Stimulated activated naive CD8-positive, alpha-beta T cell treated with anti-CD3 and anti-CD28 coated beads, Interleukin-15, Interleukin-2, amounts not matched to agents 100 ng/mL and 50 ng/mL, for 24 hours (primary cell): ENCODE measurements at regions not wholly inside any gene's neighbourhood (a gene's known extent, or its start where the extent isn't known, plus 50 kb on each side); places are given as distances from the start of the nearest gene placed in this dataset.
A peak's percentile ranks its signal among the peaks of the same experiment; 100 is the strongest.
"Not testable (repeated sequence)": the region's sequence is repeated elsewhere in the genome, so short reads cannot be mapped to it uniquely, and the experiment has no call there.

Source experiments
- H3K27ac Mint-ChIP-seq: one replicate; pipeline ENCODE4 v1.8.0; 2021; ENCODE audit warnings: mild to moderate bottlenecking, mixed read lengths
- H3K27me3 Mint-ChIP-seq: one replicate; pipeline ENCODE4 v1.8.0; 2021; ENCODE audit warnings: mixed read lengths
- H3K36me3 Mint-ChIP-seq: one replicate; pipeline ENCODE4 v1.8.0; 2021; ENCODE audit warnings: low read depth, mixed read lengths
- H3K4me1 Mint-ChIP-seq: one replicate; pipeline ENCODE4 v1.8.0; 2021; ENCODE audit warnings: low read depth, mixed read lengths
- H3K4me3 Mint-ChIP-seq: one replicate; pipeline ENCODE4 v1.8.0; 2021; ENCODE audit warnings: mild to moderate bottlenecking, mixed read lengths
- H3K9me3 Mint-ChIP-seq: one replicate; pipeline ENCODE4 v1.8.0; 2021; ENCODE audit warnings: mixed read lengths

DNA sequence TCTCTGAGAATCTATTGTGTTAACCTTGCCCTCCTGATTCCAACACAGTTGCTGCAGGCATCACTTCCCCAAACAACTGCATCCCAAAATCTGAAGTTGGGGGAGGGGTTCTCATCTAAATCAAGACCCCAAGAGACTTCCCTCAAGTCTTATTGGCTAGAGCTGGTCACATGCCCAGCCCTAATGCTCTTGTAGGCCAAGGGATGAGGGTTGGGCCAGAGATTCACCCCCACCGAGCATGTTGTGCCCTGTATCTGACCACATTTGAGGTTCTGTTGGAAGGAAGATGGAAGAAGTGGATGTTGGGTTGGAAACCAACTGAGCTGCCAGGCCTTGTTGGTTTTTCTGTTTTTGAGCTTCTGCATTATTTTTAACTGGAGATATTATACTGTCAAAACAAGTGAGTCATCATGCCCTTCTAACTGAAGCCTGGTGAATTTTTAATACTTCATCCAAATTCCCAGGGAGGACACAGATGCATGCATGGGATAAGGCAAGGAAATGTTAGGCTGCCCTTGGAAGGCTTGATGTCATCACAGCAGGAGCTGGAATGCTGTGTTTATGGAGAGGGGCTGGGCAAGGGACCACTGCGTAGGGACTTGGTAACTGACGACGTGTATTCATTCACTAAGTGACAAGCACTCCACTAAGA lies 68.6 kb upstream of the CACUL1 start:
- no peaks in the 10 kb centered on the region for H3K4me1 Mint-ChIP-seq
- H3K9me3 Mint-ChIP-seq = no peaks in the 10 kb centered on the region
- H3K4me3 Mint-ChIP-seq = no peak overlapping the region
- H3K36me3 Mint-ChIP-seq = no peaks in the 10 kb centered on the region
- H3K27ac Mint-ChIP-seq = no peak overlapping the region
- no peaks in the 10 kb centered on the region for H3K27me3 Mint-ChIP-seq

DNA sequence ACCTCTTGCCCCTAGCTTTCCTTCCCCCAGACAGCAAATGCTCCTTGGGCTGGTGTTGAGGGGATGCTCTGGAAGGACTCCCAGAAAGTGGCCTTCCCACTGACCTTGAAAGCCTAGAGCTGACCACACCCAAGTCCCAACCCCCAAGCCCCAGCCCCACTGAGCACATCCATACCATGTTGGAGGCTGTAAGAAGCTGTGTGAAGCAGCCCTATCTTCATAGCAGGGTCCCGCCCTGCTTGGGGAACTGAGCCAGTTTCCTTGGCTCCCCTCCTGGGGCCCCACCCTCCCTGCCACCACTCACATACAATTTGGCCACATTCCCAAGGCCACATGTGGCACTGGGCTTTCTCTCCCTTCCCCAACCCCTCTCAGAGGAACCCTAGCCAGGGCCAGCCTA lies 72.3 kb upstream of the CACUL1 start:
- Mint-ChIP-seq H3K36me3 (no peaks in the 10 kb centered on the region), H3K27me3 (peaks cover 6% of the 10 kb centered on the region), H3K4me3 (no peak overlapping the region), H3K4me1 (peaks cover 2% of the 10 kb centered on the region), H3K9me3 (no peaks in the 10 kb centered on the region), H3K27ac (no peak overlapping the region)

DNA sequence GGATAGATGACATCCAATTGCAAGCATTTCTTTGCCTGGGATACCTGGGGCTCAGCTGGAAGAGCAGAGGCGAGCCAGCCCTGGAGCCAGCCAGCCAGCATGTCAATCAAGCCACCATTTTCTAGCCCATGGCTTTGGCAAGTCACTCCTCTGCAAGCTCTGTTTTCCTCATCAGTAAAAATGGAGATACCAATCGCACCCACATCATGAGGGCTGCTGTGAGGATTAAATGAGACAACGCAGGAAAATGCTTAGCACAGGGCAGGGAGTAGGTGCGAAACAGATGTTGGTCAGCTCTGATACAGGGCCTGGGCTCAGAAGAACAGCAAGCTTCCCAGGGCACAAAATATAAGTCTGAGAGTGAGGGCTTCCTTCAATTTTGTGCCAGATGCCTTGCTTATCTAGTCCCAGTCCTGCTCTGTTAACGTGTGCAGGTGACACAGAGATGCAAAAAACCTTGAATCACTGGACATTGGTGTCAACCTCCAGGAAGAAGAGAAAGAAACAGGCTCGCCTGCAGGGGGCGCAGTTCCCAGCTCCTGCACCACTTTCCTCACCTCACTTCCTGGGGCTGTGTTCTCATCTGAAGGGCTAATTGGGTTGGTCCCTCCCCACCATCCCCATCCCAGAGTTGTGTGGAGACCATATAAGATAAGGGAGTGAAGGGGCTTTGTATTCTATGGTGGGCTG lies 72.8 kb upstream of the CACUL1 start:
- Mint-ChIP-seq H3K27ac (no peak overlapping the region), H3K9me3 (no peaks in the 10 kb centered on the region), H3K4me3 (no peak overlapping the region), H3K36me3 (no peaks in the 10 kb centered on the region), H3K27me3 (peaks cover 6% of the 10 kb centered on the region), H3K4me1 (peaks cover 6% of the 10 kb centered on the region)

DNA sequence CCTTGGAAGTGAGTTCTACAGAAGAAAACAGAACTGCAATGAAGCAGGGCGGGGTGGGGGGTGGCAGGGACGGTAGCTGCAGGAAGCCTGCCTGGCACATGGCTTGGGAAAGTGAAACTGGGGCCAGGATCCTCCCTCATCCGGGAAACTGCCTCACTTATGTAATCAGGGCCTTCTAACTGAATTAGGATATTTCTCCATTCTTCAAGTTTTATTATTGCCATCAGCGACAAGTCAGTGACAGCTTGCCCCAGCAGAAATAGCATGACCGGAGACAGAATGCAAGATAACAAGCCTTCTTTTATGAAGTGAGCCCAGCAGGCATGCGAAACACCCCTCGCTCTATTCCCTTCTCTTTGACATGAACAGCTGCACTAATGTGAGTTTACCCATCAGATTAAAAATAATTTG lies 77.5 kb upstream of the CACUL1 start:
- Mint-ChIP-seq H3K27me3 (peaks cover 6% of the 10 kb centered on the region), H3K4me1 (peaks cover 6% of the 10 kb centered on the region), H3K4me3 (no peak overlapping the region), H3K36me3 (no peaks in the 10 kb centered on the region), H3K27ac (no peak overlapping the region), H3K9me3 (no peaks in the 10 kb centered on the region)

DNA sequence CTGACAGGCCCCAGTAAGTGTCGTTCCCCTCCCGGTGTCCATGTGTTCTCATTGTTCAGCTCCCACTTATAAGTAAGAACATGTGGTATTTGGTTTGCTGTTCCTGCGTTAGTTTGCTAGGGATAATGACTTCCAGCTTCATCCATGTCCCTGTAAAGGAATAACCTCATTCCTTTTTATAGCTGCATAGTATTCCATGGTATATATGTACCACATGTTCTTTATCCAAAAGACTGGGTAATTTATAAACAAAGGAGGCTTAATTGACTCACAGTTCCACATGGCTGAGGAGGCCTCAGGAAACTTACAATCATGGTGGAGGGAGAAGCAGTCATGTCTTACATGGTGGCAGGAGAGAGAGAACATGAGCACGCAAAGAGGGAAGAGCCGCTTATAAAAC lies 79.6 kb upstream of the CACUL1 start:
- not testable (repeated sequence) for H3K27me3 Mint-ChIP-seq, H3K27ac Mint-ChIP-seq, H3K4me1 Mint-ChIP-seq, H3K36me3 Mint-ChIP-seq, H3K9me3 Mint-ChIP-seq, H3K4me3 Mint-ChIP-seq

DNA sequence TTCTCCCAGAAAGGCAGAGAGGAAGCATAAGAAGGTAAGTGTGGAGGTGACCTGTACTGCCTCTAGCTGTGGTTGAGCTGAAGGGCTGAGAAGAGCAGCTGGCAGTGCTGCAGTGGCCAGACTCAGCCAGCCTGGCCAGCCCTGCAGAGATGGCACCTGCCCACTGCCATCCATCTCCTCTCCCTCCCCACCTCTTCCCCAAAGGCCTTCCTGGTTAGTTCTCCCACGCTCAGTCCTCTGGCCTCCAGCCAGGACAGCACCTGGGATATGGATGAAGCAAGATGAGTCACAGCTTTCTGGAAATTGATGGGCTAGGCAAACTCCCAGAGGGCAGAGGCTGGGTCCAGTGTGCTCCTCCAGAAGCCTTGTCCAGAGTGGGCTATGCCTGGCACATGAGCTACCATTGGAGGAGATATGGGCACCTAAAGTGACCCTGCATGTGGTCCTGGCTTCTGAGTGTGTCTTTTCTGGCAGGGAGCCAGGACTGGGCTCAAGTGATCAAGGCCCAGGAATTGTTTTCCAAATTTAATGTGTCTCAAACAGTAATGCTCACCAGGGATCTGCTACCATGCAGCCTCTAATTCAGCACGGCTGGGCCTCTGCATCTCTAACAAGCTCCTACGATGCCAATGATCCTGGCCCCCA lies 81.0 kb upstream of the CACUL1 start:
- peaks cover 7% of the 10 kb centered on the region for H3K9me3 Mint-ChIP-seq
- H3K36me3 Mint-ChIP-seq = no peaks in the 10 kb centered on the region
- peaks cover 6% of the 10 kb centered on the region for H3K27me3 Mint-ChIP-seq
- peaks cover 18% of the 10 kb centered on the region for H3K4me1 Mint-ChIP-seq
- no peak overlapping the region for H3K4me3 Mint-ChIP-seq
- no peak overlapping the region for H3K27ac Mint-ChIP-seq

DNA sequence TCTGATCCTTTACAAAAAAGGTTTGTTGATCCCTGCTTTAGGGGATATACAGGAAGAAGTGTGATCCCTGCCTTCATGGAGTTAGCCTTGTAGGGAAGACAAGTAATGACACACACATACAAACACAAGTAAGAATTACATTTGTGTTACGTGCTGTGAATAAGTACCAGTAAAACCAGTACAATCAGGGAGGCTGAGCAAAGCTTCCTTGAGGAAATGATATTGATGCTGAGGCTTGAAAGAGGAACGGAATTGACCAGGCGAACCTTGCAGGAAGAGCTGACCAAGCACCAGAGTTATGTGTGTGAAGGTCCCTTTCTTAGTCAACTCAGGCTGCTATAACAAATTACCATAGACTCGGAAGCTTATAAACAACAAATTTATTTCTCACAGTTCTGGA lies 83.6 kb upstream of the CACUL1 start:
- Mint-ChIP-seq H3K36me3 (no peaks in the 10 kb centered on the region), H3K4me1 (peaks cover 12% of the 10 kb centered on the region), H3K4me3 (no peak overlapping the region), H3K9me3 (peaks cover 7% of the 10 kb centered on the region), H3K27ac (no peak overlapping the region), H3K27me3 (no peaks in the 10 kb centered on the region)

DNA sequence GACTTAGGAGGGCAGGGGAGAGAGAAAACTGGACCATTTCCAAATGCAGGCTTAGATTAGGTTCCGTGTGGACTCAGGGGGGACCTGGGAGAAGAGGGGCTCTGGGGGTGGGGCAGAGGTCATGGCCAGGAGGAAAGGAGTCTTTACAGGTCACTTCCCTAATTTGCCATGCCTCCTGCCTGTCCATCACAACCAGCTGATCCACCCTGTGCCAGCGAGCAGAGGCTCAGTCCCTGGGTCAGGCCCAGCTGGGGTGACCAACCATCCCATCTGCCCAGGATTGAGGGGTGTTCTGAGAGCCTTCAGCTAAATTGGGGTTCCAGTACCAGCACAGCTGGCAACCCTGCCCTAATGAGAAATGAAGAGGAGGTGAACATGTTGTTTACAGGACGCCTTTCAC lies 84.6 kb upstream of the CACUL1 start:
- Mint-ChIP-seq H3K4me1 (peaks cover 12% of the 10 kb centered on the region), H3K36me3 (no peaks in the 10 kb centered on the region), H3K9me3 (peaks cover 7% of the 10 kb centered on the region), H3K27me3 (no peaks in the 10 kb centered on the region), H3K27ac (no peak overlapping the region), H3K4me3 (no peak overlapping the region)

DNA sequence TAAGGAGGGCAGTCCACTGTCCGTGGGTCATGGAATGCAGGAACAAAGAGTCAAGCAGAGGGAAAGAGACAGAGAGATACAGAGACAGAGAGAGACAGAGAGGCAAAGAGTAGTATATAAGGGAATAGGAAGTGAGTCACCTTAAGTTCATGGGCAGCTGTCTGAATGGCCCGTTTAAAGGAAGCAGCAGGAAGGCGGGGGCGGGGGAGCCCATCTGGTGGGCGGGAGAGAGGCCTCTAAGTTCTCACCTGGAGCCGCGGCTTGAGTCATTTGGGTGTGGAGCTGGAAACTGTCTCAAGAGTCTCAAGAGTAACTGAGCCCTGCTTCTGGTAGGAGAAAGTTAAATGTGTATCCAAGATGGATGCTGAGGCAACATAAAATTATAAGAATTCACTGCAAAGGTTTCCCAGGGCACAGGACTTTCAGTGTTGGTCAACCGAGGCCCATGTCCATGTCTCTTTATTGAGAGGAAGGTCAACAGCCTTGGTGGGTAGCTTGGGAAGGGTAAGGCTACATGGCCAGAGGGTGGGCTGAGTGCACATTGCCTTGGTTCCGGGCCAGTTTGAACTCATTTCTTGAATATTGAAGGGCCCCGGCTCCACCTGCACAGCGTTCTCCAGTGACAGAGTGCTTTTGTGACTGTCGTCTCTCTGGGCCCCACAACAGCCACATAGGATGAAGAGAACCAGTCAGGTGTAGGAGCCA lies 85.5 kb upstream of the CACUL1 start:
- peak overlapping the region; percentile 54 for H3K27ac Mint-ChIP-seq
- H3K4me1 Mint-ChIP-seq = peaks cover 12% of the 10 kb centered on the region
- H3K4me3 Mint-ChIP-seq = peak overlapping the region; percentile 4
- H3K27me3 Mint-ChIP-seq = no peaks in the 10 kb centered on the region
- H3K9me3 Mint-ChIP-seq = peaks cover 7% of the 10 kb centered on the region
- H3K36me3 Mint-ChIP-seq = no peaks in the 10 kb centered on the region

DNA sequence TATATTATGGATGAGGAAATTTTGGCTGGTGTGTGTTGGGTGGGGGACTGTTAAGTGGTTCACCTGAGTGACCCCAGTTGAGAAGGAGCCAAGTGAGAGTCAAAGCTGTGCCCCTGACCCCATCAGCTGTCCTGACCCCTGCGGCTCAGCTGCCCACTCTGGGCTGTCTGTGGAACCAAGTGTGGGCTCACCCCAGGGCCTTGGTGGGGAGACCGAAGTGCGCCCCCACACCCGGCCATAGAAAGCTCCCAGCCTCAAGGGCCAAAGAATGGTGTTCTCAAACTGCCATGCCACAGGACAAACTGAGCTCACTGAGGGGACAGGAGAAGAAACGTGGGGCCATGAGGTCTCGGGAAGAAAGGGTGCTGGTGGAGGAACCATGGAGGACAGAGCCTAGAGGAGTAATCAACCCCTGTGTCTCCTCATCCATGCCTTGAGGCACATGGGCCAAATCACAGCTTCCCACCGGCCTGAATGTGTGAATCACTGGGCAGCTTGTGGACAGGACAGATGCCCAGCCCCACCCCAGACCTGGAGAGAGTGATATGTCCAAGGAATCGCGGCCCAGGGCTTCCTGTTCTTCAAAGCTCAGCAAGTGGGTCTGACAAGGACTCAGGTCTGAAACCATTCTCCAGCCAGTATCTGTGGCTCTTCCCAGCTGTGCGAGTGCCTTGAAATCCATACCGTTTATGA lies 86.2 kb upstream of the CACUL1 start:
- H3K4me3 Mint-ChIP-seq = no peak overlapping the region
- peaks cover 7% of the 10 kb centered on the region for H3K9me3 Mint-ChIP-seq
- peaks cover 12% of the 10 kb centered on the region for H3K4me1 Mint-ChIP-seq
- no peaks in the 10 kb centered on the region for H3K36me3 Mint-ChIP-seq
- H3K27me3 Mint-ChIP-seq = no peaks in the 10 kb centered on the region
- no peak overlapping the region for H3K27ac Mint-ChIP-seq

DNA sequence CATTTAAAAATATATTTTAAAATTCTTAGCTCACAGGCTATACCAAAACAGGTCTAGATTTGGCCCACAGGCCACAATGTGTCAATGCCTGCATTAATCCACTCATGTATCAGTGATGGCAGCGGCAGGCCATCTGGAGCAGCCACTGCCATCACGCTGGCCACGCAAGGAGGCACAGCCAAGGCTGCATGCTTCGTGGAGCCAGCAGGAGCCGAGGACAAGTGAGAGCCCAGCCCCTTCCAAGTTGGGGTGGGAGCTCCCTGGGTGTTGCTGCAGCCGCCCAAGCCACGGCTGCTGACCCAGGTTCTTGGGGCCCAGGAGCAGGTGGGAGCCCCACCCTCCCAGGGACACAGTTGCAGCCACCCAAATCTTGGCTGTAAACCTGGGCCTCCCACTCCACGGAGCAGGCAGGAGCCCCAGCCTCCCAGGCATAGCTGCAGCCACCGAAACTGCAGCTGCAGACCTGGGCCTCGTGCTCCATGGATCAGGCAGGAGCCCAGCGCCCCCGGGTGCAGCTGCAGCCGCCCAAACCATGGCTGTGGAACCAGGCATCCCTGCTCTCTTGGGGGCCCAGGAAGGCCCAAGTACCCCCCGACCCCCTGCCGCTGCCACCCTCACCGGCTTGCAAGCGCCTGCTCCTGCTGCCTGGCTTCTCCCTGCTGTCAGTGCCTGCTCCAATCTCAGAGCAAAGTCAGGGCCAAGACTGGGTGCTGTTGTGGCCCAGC lies 87.3 kb upstream of the CACUL1 start:
- H3K9me3 Mint-ChIP-seq = peaks cover 7% of the 10 kb centered on the region
- H3K36me3 Mint-ChIP-seq = no peaks in the 10 kb centered on the region
- H3K4me3 Mint-ChIP-seq = no peak overlapping the region
- H3K27ac Mint-ChIP-seq = no peak overlapping the region
- peaks cover 12% of the 10 kb centered on the region for H3K4me1 Mint-ChIP-seq
- H3K27me3 Mint-ChIP-seq = no peaks in the 10 kb centered on the region

DNA sequence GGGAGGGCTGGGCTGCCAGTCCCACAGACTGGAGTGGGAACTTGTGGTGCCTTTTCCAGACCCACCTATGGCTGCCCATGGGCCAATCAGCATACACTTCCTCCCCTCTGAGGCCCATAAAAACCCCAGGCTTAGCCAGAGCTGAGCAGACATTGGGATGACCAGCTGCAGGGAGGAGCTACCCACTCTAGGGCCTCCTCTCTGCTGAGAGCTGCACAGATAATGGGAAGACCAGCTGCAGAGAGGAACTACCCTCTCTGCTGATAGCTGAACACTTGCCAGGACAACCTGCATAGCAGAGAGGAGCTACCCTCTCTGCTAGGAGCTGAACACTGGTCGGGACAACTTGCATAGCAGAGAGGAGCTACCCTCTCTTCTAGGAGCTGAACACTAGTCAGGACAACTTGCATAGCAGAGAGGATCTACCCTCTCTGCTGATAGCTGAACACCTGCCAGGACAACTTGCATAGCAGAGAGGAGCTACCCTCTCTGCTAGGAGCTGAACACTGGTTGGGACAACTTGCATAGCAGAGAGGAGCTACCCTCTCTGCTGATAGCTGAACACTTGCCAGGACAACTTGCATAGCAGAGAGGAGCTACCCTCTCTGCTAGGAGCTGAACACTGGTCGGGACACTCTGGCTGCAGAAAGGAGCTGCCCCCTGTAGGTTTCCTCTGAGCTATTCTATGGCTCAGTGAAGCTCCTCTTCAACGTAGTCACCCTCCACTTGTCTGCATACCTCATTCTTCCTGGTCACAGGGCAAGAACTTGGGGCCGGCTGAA lies 88.3 kb upstream of the CACUL1 start:
- no peaks in the 10 kb centered on the region for H3K27me3 Mint-ChIP-seq
- H3K36me3 Mint-ChIP-seq = no peaks in the 10 kb centered on the region
- H3K4me3 Mint-ChIP-seq = no peak overlapping the region
- H3K27ac Mint-ChIP-seq = no peak overlapping the region
- H3K9me3 Mint-ChIP-seq = peaks cover 3% of the 10 kb centered on the region
- peaks cover 12% of the 10 kb centered on the region for H3K4me1 Mint-ChIP-seq

DNA sequence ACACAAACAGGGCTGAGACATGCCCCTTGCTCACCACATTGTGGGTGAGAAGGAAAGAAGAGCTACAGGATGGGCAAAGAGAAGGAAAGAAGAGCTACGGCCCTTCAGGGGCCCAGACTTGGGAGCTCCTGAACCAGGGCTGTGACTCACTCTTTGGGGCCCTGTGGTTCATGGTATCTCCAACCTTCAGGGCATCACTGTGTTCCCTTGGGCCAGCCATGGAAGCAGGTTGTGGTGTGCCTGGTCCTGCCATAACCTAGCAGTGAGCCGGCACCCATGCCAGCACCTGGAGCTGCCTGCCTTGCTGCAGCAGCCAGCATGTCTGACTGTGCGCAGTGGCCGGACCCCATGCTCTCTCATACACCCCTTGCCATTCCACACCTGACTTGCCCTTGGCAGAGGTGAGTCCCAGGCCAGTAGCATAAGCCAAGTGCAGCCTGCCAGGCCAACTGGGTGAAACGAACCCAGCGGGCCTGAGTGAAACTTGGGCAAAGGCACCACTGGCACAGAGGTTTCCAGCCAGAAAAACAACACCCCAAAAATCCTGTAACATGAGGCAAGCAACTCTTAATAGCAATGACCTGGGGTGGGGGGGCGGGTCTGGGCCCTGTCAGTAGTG lies 89.0 kb upstream of the CACUL1 start:
- peaks cover 12% of the 10 kb centered on the region for H3K4me1 Mint-ChIP-seq
- no peak overlapping the region for H3K4me3 Mint-ChIP-seq
- H3K27ac Mint-ChIP-seq = no peak overlapping the region

More for the DNA sequence above, 89.0 kb upstream of the CACUL1 start:
- no peaks in the 10 kb centered on the region for H3K9me3 Mint-ChIP-seq
- H3K27me3 Mint-ChIP-seq = no peaks in the 10 kb centered on the region
- H3K36me3 Mint-ChIP-seq = no peaks in the 10 kb centered on the region
